Loucy (cell line): ENCODE measurements at regions not wholly inside any gene's neighbourhood (a gene's known extent, or its start where the extent isn't known, plus 50 kb on each side); places are given as distances from the start of the nearest gene placed in this dataset.

ENCODE experiments used
- EZH2phosphoT487 ChIP-seq: fragments of 200-600 bp; IDR thresholded peaks from 2 replicates; pipeline ENCODE4 v1.6.1; 2018; ENCODE audit warnings: antibody characterized with exemption, mild to moderate bottlenecking, moderate library complexity, borderline replicate concordance
- TF ChIP-seq, protein P1 (sequence below): fragments of 200-600 bp; sonication (generic); conservative IDR thresholded peaks from 2 replicates; pipeline ENCODE4 v1.5.1; 2014; ENCODE audit warnings: mild to moderate bottlenecking, antibody characterized with exemption, low read length

DNA sequence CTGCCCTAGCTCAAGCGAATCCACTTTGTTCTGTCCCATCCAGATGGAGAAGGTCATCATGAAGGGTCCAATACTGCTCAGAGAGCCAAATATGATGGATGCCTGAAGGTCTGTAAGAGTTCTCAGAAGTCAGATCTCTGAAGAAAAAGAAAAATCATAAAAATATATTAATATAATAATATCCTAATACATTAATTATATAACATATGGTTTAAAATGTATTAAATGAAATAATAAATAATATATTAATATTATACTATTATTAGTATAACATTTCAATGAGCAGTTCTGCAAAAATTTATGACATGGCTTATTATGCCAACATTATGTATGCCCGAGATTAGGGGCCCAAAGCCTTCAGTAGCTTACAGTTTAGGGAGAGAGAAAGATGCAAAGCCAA lies 78.2 kb upstream of the GPR12 start:
- TF ChIP-seq, protein P1, sequence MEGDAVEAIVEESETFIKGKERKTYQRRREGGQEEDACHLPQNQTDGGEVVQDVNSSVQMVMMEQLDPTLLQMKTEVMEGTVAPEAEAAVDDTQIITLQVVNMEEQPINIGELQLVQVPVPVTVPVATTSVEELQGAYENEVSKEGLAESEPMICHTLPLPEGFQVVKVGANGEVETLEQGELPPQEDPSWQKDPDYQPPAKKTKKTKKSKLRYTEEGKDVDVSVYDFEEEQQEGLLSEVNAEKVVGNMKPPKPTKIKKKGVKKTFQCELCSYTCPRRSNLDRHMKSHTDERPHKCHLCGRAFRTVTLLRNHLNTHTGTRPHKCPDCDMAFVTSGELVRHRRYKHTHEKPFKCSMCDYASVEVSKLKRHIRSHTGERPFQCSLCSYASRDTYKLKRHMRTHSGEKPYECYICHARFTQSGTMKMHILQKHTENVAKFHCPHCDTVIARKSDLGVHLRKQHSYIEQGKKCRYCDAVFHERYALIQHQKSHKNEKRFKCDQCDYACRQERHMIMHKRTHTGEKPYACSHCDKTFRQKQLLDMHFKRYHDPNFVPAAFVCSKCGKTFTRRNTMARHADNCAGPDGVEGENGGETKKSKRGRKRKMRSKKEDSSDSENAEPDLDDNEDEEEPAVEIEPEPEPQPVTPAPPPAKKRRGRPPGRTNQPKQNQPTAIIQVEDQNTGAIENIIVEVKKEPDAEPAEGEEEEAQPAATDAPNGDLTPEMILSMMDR, result no peak
- no peak for TF ChIP-seq EZH2phosphoT487
